Dermis blood vessel endothelial cell (primary cell): ENCODE measurements at regions not wholly inside any gene's neighbourhood (a gene's known extent, or its start where the extent isn't known, plus 50 kb on each side); places are given as distances from the start of the nearest gene placed in this dataset.

Experiments used
- DNase-seq: peaks from one replicate; pipeline ENCODE4 v3.0.0; 2010

GRCh38 chr4:155268821-155269220 is 60.4 kb downstream of the NPY2R start:
- no peak for DNase-seq

- DNase-seq = no peak
These were observed 62.2 kb downstream of the NPY2R start for GRCh38 chr4:155270671-155271070.

- peak; percentile 1 for DNase-seq
These were observed 63.1 kb downstream of the NPY2R start for GRCh38 chr4:155271557-155271956.

- no peak for DNase-seq
These were observed 80.6 kb downstream of the NPY2R start for GRCh38 chr4:155288999-155289398.
